HG03442 (cell line): ENCODE measurements at regions not wholly inside any gene's neighbourhood (a gene's known extent, or its start where the extent isn't known, plus 50 kb on each side); places are given as distances from the start of the nearest gene placed in this dataset.
"Not testable (repeated sequence)": the region's sequence is repeated elsewhere in the genome, so short reads cannot be mapped to it uniquely, and the experiment has no call there.

Source experiments
- ATAC-seq: cut with Tn5 transposase; IDR thresholded peaks from one replicate; pipeline ENCODE4 v1.9.1; 2021; ENCODE audit warnings: mild to moderate bottlenecking, moderate library complexity; ENCODE audit not compliant: unreplicated experiment

DNA sequence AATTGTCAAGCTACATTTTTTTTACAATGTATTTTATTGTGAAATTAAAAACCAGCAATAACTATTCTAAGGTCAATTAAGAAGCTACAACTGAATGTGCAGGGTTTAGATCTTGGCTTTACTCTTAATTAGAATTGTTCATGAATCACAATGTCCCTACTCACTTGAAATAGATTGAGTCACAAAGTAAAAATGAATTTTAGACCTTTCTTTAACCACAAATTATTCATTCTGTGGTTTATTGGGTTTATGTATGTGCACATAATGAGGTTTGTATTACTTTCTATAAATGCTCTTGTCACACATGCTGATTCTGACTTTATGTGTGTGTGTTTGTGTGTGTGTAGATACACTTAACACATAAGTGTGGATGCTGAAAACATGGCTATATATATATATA is 647.0 kb upstream of the AADAT start:
- ATAC-seq: no peak

DNA sequence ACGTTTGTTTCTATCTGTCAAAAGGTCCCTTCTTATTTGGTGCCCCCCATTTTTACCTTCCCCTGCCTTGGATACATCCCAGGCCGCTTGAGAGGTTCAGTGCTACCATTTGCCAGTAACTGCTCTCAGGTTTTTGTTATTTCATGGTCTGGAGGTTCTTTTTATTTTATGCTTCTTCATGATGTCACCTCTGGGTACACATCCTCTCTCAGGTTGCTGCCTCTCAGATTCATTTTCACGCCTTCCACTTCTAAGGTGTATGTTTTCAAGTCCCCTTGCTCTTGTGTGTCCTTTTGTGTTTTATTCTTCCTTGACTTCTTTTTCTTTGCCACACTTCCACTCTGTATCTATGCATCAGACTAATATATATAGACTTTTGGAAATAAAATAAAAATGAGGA is 640.1 kb upstream of the AADAT start:
- ATAC-seq: no peak

DNA sequence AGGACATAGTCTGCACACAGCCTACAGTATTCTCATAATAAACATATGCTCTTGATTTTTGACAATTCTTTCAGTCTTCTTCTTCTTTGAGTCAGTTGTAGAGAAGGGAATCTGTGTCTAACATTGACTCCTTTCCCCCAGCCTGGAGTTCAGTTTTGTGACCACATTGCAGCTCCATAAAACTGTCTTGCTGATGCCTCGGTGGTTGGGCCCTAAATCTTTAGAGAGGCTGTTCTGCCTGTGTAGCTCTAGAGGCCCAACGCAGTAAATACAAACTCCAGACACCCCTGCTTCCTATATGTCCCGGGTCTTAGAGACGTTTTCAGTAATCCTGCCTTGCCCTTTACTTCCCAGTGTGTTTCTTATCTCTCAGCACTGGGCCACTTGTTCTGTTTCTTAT is 639.5 kb upstream of the AADAT start:
- ATAC-seq: no peak

DNA sequence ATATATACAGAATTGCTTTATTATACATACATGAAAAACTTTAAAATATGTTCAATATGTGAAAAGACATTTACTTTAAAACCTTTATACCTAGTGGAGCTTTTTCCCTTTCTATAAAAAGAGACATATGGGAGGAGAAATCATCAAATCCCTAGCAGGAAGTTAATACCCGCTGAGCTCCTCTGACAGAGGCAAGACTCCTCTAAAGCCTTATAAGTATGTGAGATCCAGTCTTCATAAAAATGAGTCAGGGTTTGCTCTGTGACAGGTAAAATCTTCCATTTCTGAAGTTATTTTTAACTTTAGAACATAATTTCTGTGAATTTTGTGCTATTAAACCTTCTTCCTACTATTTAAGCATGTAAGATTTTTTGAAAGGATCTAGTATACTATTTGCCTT is 634.4 kb upstream of the AADAT start:
- ATAC-seq: no peak

DNA sequence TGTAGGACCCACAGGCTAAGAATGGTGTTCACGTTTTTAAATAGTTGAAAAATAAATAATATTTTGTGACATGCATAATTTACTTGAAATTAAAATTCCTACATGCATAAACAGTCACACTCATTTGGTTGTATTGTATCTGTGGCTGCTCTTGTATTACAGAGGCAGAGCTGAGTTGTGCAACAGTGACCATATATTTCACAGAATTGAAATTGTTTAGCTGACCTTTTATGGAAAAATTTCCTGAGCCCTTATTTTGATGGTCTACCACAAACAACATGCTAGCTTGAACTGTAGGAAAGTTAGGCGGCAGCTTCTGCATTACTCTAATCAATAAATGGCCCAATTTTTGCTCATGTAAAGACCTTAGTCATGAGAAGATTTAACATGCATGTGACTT is 633.4 kb upstream of the AADAT start:
- no peak for ATAC-seq

DNA sequence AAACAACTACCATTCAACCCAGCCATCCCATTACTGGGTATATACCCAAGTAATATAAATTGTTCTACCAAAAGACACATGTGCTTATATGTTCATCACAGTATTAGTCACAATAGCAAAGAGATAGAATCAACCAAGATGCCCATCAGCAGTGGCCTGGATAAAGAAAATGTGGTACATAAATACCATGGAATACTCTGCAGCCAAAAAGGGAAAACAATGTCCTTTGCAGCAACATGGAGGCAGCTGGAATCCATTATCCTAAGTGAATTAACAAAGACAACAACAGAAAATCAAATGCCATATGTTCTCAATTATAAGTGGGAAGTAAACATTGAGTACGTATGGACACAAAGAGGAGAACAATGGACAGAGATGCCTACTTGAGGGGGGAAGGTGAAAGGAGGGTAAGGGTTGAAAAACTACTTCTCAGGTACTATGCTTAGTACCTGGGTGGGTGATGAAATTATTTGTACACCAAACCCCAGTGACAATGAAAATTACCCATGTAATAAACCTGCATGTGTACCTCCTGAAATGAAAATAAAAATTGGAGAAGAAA is 632.1 kb upstream of the AADAT start:
- ATAC-seq: no peak

DNA sequence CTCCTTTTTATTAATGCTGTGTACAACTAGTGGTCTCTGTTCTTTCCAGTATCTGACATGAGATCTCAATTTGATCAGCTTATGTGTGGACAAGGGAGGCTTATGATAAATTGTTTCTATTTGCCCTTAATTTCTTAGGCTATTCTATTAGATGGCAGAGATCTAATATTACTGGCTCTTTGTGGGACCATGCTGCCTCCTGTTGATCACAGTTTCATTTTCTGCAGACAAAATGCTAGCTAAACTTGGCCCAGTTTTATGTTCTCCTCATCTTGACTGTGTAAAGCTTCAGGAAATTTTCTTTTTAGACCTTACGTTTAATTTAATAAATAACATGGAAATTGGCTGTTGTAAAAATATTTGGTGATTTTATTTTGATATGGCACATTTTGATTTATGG is 627.1 kb upstream of the AADAT start:
- ATAC-seq: no peak

DNA sequence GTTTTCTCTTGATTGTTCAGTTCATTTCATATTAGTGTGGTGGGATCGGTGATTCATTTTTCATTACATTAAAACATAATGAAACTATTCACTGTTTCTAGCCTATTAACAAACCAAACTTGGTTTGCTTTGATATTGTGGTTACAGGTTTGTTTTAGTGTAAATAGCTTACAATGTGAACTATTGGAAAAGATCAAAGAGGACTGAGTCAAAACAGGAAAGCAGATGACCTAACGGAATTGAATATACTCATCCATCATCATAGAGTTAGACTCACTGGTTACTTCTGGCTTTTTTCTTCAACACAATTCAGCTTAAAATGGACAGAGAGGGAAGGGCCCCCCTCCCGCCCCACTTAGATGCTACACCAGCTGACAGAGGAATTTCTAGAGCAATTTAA is 616.2 kb upstream of the AADAT start:
- ATAC-seq: no peak

DNA sequence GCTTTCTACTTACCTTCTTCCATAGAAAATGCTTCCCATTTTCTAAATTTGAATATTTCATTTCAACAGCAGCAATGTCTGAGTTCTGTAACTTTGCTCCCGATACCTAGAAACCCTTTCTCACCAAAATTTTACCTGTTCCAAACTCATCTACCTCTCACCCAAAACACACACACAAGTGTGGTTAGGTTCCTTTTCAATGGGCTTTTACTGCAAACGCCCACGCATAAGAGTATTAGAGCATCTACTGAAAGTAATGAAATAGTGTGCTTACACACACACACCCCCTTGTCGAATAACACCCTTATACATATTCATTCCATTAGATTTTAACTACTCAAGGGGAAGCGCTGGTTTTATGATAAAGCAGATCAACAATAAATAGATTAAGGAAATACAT is 610.3 kb upstream of the AADAT start:
- ATAC-seq: no peak

DNA sequence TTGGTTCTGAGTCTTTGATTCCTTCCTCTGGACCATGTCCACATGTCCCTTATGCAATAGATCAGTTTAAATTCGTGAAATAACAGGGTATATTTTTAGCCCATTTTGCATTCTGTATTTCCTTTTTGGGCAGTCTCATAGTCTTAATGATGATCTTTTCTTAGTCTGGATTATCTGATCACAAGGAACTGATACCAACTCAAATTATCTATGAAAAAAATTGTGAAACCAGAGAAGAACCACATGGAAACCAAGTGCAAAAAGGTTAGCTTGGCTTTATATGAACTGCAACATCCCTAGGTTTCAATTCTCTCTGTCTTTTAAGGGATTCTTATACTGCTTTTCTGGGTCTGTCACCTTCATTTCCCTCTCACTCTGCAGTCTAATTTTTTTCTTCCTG is 608.6 kb upstream of the AADAT start:
- peak; percentile 58 for ATAC-seq

DNA sequence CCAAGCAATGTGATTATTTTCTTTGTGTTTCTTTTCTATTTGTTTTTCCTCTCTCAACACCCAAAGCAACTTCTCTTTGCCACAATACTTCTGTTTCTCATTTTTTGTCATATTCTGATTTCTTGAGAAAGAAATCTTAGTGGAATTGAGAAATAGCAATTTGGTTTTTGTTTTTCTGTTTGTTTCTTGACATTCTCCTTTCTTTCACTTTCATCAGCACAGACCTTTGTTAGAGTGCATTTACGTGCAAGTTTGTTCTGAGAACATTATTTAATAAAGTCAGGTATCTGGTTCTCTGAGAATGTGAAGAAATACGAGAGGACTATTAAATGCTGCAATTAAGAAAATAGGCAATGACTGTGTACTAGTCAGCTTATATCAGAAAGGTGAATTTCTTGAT is 608.1 kb upstream of the AADAT start:
- ATAC-seq: peak; percentile 33

DNA sequence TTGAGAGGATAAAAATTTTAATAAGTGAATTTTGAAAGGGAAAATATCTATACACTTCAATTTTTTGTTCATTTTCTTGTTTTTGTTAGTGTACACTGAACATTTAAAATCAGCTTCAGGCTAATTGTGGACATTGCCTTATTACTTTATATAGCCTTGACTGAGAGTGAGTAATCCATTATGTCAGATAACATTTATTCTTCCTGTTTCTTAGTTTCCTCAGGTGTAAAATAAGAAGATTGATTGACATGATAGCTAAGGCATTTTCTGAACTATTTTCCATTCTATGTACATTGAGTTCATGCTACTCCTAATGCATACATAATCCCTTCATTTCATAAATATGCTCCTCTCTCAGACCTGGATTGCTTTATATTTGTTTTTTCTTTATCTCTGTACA is 607.3 kb upstream of the AADAT start:
- no peak for ATAC-seq

DNA sequence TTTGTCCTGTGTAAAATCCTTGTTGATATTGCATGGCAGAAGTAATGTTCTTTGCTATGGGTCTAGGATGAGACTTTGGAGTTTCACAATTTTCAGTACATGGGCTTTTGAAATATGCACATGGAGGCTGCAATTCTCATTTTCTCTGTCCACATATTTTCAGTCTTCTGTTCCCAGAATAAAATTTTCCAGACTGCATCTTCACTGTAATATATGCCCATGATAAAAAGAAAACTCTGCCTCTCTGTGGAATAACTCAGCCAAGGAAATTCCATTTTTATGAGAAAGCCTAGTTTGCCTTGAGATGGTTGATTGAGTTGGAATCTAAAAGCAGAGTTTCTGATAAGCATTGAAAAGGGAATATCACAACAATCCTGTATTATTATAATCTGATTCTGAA is 601.4 kb upstream of the AADAT start:
- no peak for ATAC-seq

DNA sequence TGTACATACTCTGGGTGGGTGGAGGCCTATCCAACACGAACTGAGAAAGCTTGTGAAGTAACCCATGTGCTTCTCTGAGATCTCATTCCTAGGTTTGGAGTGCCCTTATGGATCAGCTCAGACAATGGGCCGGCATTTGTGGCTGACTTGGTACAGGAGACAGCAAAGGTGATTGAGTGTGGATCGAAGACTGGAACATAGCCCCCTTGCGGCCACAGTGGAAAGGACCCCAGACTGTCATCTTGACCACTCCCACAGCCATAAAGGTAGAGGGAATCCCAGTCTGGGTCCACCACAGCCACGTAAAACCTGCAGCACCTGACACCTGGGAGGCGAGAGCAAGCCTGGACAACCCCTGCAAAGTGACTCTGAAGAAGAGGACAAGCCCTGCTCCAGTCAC is 598.0 kb upstream of the AADAT start:
- ATAC-seq: no peak

DNA sequence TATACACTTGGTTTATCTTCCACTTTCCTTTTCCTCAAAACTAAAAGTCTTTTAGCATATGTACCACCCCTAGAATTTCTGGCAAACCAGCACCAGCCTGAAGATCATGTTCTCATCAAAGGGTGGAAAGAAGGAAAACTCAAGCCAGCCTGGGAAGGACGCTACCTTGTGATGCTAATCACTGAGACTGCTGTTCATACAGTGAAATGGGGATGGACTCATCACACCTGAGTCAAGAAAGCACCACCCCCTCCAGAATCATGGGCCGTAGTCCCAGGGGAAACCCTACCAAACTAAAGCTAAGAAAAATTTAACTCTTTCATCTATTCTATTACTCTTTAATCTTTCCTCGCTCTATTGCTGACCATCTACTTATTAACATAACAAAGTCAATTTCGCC is 595.9 kb upstream of the AADAT start:
- ATAC-seq: not testable (repeated sequence)

DNA sequence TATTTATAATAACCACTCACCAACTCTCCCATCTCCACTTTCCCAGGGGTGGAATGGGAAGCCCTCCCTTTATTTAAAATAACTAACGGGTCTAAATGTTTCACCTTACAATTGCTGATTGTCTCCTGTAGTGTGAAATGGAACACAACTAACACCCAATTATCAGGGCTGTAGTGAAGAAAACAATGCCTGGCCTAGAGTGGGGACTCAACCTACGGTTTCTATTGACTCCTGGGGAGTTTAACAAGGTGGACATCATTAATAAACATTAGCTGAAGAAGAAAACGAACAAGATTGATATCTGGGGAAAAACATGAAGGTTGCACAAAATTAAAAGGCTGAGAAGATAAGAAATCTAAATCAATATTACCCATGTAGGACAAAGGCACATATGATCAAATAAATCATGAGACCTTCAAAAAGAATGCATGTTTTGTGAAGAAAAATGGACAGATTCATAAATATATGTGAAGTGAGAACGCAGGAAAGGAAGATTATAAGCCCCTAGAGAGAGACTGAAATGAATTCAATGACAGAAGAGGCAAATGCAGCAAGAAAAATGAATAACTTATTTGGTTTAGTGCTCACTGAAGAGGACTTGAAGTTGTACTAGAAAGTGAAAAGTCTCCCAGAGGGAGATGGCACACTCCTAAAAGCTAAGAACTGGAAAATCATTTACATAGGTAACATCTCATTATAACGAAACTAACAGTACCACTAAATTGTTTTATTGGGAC is 593.0 kb upstream of the AADAT start:
- no peak for ATAC-seq

DNA sequence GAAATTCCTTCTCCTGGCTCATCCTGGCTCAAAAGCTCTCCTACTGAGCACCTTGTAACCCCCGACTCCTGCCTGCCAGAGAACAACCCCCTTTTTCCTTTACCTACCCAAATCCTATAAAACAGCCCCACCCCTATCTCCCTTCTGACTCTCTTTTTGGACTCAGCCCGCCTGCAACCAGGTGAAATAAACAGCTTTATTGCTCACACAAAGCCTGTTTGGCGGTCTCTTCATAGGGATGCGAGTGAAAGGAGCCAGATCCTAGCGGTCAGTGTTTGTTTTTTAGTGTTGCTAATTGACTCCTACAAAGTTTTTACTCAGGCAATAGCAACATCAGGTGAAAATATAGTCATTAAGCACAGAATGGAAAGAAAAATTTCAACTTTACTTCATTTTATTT is 592.3 kb upstream of the AADAT start:
- not testable (repeated sequence) for ATAC-seq

DNA sequence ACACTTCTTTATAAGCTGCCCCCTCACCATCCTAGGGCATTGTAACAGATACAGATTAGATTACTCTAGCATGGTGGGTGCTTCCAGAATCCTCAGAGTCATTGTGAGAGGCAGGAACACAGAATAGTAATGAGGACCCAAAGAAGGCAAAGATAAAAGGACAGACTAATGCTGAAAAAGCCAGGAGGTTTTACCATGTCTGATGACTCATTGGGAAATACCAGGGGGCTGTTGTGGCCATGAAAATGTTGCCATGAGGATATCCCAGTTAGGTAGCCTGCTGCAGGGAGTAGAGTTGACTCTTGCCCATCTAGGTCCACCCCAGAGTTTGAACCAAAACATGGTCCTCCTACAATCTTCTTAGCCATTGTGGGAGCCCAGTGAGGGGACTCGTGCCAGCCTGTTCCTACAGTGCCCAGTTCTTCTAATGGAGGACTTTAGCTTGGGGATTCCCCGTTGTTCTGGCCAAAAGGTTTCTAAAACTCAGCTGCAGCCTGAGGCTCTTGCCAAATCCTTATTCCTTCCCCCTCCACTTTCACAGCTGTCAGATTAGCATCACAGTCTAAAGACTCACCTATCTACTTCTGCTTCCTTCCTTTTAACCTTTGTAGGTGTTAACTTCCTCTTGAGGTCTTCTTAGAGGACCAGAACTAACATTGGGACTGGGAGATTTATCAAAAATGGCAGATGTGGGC is 586.0 kb upstream of the AADAT start:
- peak; percentile 54 for ATAC-seq

DNA sequence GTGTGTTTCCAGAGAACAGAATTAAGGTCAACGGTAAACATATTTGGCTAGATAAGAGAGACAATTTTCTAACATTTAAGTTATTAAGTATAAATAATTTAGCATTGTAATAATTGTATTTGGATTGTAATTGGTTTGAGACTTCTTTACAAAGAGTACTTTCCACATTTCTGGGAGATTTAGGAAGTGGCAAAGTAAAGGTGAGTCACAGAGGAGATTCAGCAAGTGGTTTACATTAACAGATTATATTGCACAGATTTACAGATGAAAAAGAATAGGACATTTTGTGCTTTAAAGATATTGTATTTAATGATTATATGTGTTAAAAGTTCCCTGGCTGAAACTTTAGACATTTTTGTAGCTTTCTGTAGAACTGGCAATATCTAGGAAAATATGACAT is 584.4 kb upstream of the AADAT start:
- no peak for ATAC-seq

DNA sequence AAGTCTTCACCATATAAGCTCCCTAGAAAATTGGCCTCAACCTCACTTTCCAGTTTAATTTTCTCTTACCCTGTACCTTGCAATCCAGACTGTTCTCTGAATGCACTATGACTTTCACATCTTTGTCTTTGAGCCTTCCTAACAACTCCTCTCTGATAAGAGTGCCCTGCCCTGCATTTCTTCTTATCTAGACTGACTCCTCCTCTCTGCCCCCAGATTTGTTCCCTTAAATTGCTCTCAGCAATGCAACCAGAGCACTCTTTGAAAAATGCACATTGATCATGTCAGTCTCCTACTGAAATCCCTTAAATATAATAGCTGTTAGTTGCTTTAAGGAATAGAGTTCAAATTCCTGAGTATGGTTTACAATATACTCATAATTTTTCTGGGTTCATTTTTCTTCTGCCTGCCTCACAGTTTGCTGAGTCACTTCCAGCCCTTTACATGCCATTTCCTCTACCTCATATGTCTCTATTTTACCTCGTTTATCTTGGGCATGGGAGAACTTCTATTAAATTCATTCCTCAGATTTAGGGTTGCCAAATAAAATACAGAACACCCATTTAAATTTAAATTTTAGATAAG is 582.7 kb upstream of the AADAT start:
- no peak for ATAC-seq

DNA sequence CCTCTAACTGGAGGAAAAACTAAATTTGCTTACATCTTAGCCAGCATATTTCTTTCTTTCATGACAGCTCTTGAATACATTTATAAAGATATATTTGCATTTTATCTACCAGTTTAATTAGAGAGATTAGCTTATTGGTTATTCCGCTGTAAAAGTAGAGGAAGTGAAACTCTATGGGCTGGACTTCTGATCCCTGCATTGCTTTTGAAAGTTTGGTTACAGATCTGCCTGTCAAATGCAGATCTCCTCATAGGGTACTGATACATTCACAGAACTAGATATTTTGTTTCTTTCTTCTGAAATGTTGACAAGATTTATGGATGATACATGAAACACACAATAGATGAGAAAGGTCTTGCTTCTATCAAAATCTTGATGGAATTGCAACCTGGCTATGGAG is 581.4 kb upstream of the AADAT start:
- no peak for ATAC-seq

DNA sequence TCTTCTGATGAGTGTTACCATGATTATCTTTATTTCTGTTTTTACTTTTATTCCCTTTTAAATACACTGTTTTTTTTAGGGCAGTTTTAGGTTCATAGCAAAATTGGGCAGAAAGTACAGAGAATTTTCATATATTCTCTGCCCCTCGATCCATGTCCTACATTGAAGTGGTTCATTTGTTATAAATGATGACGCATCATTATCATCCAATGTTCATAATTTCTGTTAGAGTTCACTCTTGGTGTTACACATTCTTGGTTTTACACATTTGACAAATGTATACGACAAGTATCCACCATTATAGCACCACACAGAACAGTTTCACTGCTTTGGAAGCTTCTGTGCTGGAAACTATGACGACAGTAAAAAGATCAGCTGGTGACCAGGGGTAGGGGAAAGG is 578.1 kb upstream of the AADAT start:
- ATAC-seq: no peak
